HepG2 (cell line): ENCODE measurements at regions not wholly inside any gene's neighbourhood (a gene's known extent, or its start where the extent isn't known, plus 50 kb on each side); places are given as distances from the start of the nearest gene placed in this dataset.

ENCODE experiments used
- DMAP1 ChIP-seq: IDR thresholded peaks from 2 replicates; pipeline ENCODE4 v1.6.1; 2016
- HOXD1 ChIP-seq: sonication (generic); formaldehyde crosslinking; IDR thresholded peaks from 2 replicates; pipeline ENCODE4 v1.5.0; 2020; ENCODE audit warnings: missing genetic modification reagents
- MED1 ChIP-seq: sonication (generic); formaldehyde crosslinking; IDR thresholded peaks from 2 replicates; pipeline ENCODE4 v1.4.0; 2020; ENCODE audit warnings: missing genetic modification reagents
- STAG1 ChIP-seq: sonication (generic); formaldehyde crosslinking; IDR thresholded peaks from 2 replicates; pipeline ENCODE4 v1.4.0; 2020; ENCODE audit warnings: missing genetic modification reagents
- TERF1 ChIP-seq: sonication (generic); formaldehyde crosslinking; IDR thresholded peaks from 2 replicates; pipeline ENCODE4 v1.8.0; 2022; ENCODE audit warnings: mild to moderate bottlenecking, missing genetic modification reagents, moderate library complexity
- ZNF331 ChIP-seq: sonication (generic); formaldehyde crosslinking; IDR thresholded peaks from 2 replicates; pipeline ENCODE4 v1.4.0; 2020; ENCODE audit warnings: missing genetic modification reagents
- ZNF883 ChIP-seq: sonication (generic); formaldehyde crosslinking; IDR thresholded peaks from 2 replicates; pipeline ENCODE4 v1.5.1; 2020; ENCODE audit warnings: mild to moderate bottlenecking, missing genetic modification reagents; ENCODE audit errors: not compliant biosample characterization
- TF ChIP-seq, protein P1 (sequence below): sonication (generic); formaldehyde crosslinking; IDR thresholded peaks from 2 replicates; pipeline ENCODE4 v1.8.0; 2022; ENCODE audit warnings: missing genetic modification reagents, mild to moderate bottlenecking, inconsistent platforms, borderline replicate concordance
- TF ChIP-seq, protein P2 (sequence below): sonication (generic); formaldehyde crosslinking; IDR thresholded peaks from 2 replicates; pipeline ENCODE4 v1.9.0; 2022; ENCODE audit warnings: low read depth, missing genetic modification reagents
- TF ChIP-seq, protein P3 (sequence below): sonication (generic); formaldehyde crosslinking; IDR thresholded peaks from 2 replicates; pipeline ENCODE4 v1.4.0; 2020; ENCODE audit warnings: missing genetic modification reagents

GRCh38 chr4:104983615-104984179, 163.0 kb upstream of the TET2 start (continued):
- TF ChIP-seq MED1 (no peak), HOXD1 (CRISPR knock-in tag) (no peak), TERF1 (CRISPR knock-in tag) (no peak), DMAP1 (CRISPR knock-in tag) (no peak), STAG1 (no peak), ZNF883 (CRISPR knock-in tag) (no peak), ZNF331 (CRISPR knock-in tag) (no peak)
- TF ChIP-seq, protein P1, sequence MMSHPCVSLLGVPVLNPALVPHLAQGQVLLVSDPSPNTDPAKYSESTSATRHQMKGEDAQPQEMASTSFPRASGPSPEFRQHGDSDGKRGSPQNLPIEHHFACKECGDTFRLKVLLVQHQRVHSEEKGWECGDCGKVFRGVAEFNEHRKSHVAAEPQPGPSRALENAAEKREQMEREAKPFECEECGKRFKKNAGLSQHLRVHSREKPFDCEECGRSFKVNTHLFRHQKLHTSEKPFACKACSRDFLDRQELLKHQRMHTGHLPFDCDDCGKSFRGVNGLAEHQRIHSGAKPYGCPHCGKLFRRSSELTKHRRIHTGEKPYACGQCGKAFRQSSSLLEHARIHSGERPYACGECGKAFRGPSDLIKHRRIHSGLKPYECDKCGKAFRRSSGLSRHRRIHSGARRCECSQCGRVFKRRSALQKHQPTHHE: no peak
- TF ChIP-seq, protein P2, sequence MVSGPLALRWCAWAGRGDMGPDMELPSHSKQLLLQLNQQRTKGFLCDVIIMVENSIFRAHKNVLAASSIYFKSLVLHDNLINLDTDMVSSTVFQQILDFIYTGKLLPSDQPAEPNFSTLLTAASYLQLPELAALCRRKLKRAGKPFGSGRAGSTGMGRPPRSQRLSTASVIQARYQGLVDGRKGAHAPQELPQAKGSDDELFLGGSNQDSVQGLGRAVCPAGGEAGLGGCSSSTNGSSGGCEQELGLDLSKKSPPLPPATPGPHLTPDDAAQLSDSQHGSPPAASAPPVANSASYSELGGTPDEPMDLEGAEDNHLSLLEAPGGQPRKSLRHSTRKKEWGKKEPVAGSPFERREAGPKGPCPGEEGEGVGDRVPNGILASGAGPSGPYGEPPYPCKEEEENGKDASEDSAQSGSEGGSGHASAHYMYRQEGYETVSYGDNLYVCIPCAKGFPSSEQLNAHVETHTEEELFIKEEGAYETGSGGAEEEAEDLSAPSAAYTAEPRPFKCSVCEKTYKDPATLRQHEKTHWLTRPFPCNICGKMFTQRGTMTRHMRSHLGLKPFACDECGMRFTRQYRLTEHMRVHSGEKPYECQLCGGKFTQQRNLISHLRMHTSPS (CRISPR knock-in tag): no peak
- TF ChIP-seq, protein P3, sequence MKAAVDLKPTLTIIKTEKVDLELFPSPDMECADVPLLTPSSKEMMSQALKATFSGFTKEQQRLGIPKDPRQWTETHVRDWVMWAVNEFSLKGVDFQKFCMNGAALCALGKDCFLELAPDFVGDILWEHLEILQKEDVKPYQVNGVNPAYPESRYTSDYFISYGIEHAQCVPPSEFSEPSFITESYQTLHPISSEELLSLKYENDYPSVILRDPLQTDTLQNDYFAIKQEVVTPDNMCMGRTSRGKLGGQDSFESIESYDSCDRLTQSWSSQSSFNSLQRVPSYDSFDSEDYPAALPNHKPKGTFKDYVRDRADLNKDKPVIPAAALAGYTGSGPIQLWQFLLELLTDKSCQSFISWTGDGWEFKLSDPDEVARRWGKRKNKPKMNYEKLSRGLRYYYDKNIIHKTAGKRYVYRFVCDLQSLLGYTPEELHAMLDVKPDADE (CRISPR knock-in tag): no peak
